ENCODE measurements at regions not wholly inside any gene's neighbourhood (a gene's known extent, or its start where the extent isn't known, plus 50 kb on each side); places are given as distances from the start of the nearest gene placed in this dataset.

DNA sequence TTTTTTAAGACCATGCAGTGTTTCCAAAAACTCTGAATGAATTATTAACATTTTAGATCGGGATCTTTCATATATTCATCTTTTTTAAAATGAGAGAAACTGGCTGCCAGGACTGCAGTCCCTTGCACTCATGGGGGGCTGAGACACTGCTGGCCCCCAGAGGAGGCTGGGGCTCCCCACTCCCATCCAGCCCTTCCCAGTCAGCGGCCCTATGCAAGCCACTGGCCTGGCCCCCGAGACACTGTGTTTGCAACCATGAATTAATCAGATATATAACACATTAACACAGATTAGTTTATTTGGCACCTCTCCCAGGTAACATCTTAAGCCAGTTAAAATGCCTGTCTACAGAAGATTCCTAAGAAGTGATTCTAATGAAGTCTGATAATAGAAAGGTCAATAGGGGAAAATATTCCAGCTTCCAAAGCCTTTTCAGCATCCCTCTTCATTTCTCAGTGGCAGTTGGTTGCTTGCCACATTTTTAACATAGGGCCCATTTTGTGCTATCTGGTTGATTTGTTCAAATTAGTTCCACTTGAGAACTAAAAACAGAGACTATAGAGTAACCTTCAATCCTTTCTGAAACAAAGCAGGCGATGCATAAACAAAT is 184.4 kb upstream of the FBXL4 start:
- TF ChIP-seq, protein P1, sequence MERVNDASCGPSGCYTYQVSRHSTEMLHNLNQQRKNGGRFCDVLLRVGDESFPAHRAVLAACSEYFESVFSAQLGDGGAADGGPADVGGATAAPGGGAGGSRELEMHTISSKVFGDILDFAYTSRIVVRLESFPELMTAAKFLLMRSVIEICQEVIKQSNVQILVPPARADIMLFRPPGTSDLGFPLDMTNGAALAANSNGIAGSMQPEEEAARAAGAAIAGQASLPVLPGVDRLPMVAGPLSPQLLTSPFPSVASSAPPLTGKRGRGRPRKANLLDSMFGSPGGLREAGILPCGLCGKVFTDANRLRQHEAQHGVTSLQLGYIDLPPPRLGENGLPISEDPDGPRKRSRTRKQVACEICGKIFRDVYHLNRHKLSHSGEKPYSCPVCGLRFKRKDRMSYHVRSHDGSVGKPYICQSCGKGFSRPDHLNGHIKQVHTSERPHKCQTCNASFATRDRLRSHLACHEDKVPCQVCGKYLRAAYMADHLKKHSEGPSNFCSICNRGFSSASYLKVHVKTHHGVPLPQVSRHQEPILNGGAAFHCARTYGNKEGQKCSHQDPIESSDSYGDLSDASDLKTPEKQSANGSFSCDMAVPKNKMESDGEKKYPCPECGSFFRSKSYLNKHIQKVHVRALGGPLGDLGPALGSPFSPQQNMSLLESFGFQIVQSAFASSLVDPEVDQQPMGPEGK (CRISPR knock-in tag; IDR thresholded peaks at IDR 0.05; ENCODE audit: borderline replicate concordance), result no peak
- no peak for TF ChIP-seq ZC3H10 (CRISPR knock-in tag; IDR thresholded peaks at IDR 0.05)
- TF ChIP-seq TCF4 (CRISPR knock-in tag; IDR thresholded peaks at IDR 0.05; ENCODE audit: borderline replicate concordance), result no peak
- no peak for TF ChIP-seq BACH2 (CRISPR knock-in tag; IDR thresholded peaks at IDR 0.05; ENCODE audit: borderline replicate concordance)
- TF ChIP-seq, protein P2, sequence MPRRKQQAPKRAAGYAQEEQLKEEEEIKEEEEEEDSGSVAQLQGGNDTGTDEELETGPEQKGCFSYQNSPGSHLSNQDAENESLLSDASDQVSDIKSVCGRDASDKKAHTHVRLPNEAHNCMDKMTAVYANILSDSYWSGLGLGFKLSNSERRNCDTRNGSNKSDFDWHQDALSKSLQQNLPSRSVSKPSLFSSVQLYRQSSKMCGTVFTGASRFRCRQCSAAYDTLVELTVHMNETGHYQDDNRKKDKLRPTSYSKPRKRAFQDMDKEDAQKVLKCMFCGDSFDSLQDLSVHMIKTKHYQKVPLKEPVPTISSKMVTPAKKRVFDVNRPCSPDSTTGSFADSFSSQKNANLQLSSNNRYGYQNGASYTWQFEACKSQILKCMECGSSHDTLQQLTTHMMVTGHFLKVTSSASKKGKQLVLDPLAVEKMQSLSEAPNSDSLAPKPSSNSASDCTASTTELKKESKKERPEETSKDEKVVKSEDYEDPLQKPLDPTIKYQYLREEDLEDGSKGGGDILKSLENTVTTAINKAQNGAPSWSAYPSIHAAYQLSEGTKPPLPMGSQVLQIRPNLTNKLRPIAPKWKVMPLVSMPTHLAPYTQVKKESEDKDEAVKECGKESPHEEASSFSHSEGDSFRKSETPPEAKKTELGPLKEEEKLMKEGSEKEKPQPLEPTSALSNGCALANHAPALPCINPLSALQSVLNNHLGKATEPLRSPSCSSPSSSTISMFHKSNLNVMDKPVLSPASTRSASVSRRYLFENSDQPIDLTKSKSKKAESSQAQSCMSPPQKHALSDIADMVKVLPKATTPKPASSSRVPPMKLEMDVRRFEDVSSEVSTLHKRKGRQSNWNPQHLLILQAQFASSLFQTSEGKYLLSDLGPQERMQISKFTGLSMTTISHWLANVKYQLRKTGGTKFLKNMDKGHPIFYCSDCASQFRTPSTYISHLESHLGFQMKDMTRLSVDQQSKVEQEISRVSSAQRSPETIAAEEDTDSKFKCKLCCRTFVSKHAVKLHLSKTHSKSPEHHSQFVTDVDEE (CRISPR knock-in tag; IDR thresholded peaks at IDR 0.05), result no peak
- TF ChIP-seq TOX (CRISPR knock-in tag; IDR thresholded peaks at IDR 0.05; ENCODE audit: borderline replicate concordance), result no peak
- TF ChIP-seq PPARA (CRISPR knock-in tag; IDR thresholded peaks at IDR 0.05; ENCODE audit: borderline replicate concordance), result no peak
- TF ChIP-seq SNAI2 (CRISPR knock-in tag; IDR thresholded peaks at IDR 0.05), result no peak
- no peak for TF ChIP-seq RARB (CRISPR knock-in tag; IDR thresholded peaks at IDR 0.05)
- TF ChIP-seq CSDC2 (CRISPR knock-in tag; IDR thresholded peaks at IDR 0.05), result no peak
- no peak for TF ChIP-seq ARNTL (CRISPR knock-in tag; IDR thresholded peaks at IDR 0.05; ENCODE audit: borderline replicate concordance, low read depth)
- TF ChIP-seq ZNF8 (CRISPR knock-in tag; IDR thresholded peaks at IDR 0.05), result no peak
- TF ChIP-seq, protein P3, sequence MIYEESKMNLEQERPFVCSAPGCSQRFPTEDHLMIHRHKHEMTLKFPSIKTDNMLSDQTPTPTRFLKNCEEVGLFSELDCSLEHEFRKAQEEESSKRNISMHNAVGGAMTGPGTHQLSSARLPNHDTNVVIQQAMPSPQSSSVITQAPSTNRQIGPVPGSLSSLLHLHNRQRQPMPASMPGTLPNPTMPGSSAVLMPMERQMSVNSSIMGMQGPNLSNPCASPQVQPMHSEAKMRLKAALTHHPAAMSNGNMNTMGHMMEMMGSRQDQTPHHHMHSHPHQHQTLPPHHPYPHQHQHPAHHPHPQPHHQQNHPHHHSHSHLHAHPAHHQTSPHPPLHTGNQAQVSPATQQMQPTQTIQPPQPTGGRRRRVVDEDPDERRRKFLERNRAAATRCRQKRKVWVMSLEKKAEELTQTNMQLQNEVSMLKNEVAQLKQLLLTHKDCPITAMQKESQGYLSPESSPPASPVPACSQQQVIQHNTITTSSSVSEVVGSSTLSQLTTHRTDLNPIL (CRISPR knock-in tag; IDR thresholded peaks at IDR 0.05; ENCODE audit: low read depth), result no peak
- no peak for TF ChIP-seq OSR1 (CRISPR knock-in tag; IDR thresholded peaks at IDR 0.05)
- TF ChIP-seq GLIS3 (CRISPR knock-in tag; IDR thresholded peaks at IDR 0.05), result no peak
- TF ChIP-seq ISL1 (CRISPR knock-in tag; IDR thresholded peaks at IDR 0.05), result no peak
- TF ChIP-seq, protein P4, sequence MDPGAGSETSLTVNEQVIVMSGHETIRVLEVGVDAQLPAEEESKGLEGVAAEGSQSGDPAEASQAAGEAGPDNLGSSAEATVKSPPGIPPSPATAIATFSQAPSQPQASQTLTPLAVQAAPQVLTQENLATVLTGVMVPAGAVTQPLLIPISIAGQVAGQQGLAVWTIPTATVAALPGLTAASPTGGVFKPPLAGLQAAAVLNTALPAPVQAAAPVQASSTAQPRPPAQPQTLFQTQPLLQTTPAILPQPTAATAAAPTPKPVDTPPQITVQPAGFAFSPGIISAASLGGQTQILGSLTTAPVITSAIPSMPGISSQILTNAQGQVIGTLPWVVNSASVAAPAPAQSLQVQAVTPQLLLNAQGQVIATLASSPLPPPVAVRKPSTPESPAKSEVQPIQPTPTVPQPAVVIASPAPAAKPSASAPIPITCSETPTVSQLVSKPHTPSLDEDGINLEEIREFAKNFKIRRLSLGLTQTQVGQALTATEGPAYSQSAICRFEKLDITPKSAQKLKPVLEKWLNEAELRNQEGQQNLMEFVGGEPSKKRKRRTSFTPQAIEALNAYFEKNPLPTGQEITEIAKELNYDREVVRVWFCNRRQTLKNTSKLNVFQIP (CRISPR knock-in tag; IDR thresholded peaks at IDR 0.05; ENCODE audit: borderline replicate concordance, low read depth), result no peak
- no peak for TF ChIP-seq ZNF70 (CRISPR knock-in tag; IDR thresholded peaks at IDR 0.05)
- ATAC-seq, result no peak

DNA sequence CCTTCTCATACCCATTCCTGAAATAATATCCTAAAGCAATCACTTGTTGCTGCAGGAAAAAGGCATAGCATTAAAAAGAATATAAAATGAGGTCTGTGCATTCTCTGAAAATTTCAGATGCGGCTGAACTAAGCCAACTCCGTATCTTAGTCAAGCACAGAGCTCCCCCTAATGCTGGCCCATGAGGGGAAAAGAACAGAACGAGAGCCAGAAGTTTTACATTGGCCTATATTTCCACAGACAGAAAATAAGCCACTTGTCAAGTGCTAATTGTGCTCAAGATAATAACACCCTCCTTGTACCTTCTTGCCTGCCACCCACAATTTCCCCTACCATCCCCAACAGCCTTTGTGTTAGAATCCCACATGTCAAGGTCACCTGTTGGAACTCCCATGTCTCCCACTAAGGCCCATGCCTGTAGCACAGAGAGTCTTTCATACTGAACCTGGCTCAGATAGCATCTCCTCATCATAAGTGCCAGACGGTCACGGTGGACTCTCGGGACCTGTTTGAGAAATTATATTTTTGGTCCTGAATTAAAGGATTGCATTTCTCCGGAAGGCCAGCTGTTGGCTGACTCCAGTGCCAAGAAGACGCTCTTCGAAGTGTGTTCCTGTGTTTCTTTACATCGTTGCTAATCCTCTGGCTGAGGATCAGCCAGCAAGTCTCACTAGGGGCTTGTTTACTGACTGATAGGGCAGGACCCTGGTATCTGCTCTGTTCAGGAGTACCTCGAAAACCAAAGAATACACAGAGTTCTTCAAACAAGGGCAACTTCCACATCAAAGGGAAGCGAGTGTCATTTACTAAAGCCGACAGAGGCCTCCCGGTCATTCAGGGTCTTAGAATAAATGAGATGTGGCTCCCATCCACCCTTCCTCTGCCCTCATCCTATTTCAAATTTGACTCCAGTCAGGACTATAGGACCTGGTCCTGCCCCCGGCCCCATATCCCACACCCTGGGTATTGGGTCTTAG is 183.4 kb upstream of the FBXL4 start:
- TF ChIP-seq, protein P5, sequence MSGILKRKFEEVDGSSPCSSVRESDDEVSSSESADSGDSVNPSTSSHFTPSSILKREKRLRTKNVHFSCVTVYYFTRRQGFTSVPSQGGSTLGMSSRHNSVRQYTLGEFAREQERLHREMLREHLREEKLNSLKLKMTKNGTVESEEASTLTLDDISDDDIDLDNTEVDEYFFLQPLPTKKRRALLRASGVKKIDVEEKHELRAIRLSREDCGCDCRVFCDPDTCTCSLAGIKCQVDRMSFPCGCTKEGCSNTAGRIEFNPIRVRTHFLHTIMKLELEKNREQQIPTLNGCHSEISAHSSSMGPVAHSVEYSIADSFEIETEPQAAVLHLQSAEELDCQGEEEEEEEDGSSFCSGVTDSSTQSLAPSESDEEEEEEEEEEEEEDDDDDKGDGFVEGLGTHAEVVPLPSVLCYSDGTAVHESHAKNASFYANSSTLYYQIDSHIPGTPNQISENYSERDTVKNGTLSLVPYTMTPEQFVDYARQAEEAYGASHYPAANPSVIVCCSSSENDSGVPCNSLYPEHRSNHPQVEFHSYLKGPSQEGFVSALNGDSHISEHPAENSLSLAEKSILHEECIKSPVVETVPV (CRISPR knock-in tag; IDR thresholded peaks at IDR 0.05), result no peak
- TF ChIP-seq RARB (CRISPR knock-in tag; IDR thresholded peaks at IDR 0.05), result no peak
- no peak for TF ChIP-seq CSDC2 (CRISPR knock-in tag; IDR thresholded peaks at IDR 0.05)
- TF ChIP-seq GLIS3 (CRISPR knock-in tag; IDR thresholded peaks at IDR 0.05), result no peak
- TF ChIP-seq, protein P1 (CRISPR knock-in tag; IDR thresholded peaks at IDR 0.05; ENCODE audit: borderline replicate concordance), result no peak
- no peak for TF ChIP-seq ZNF565 (CRISPR knock-in tag; conservative IDR thresholded peaks at IDR 0.05; ENCODE audit: low read depth)
- TF ChIP-seq, protein P3 (CRISPR knock-in tag; IDR thresholded peaks at IDR 0.05; ENCODE audit: low read depth), result no peak
- no peak for TF ChIP-seq OSR1 (CRISPR knock-in tag; IDR thresholded peaks at IDR 0.05)
- no peak for TF ChIP-seq TOX (CRISPR knock-in tag; IDR thresholded peaks at IDR 0.05; ENCODE audit: borderline replicate concordance)
- no peak for TF ChIP-seq ISL1 (CRISPR knock-in tag; IDR thresholded peaks at IDR 0.05)
- no peak for TF ChIP-seq ZNF8 (CRISPR knock-in tag; IDR thresholded peaks at IDR 0.05)
- TF ChIP-seq TCF4 (CRISPR knock-in tag; IDR thresholded peaks at IDR 0.05; ENCODE audit: borderline replicate concordance), result no peak
- no peak for TF ChIP-seq BACH2 (CRISPR knock-in tag; IDR thresholded peaks at IDR 0.05; ENCODE audit: borderline replicate concordance)
- TF ChIP-seq ZFP3 (CRISPR knock-in tag; IDR thresholded peaks at IDR 0.05), result no peak
- TF ChIP-seq ZNF70 (CRISPR knock-in tag; IDR thresholded peaks at IDR 0.05), result no peak
- TF ChIP-seq SNAI2 (CRISPR knock-in tag; IDR thresholded peaks at IDR 0.05), result no peak
- no peak for TF ChIP-seq ZC3H10 (CRISPR knock-in tag; IDR thresholded peaks at IDR 0.05)
- no peak; the same call in 2 of the 3 replicates for ATAC-seq

Measured in SK-N-SH treated with all-trans-retinoic acid at 6 μM for 48 hours (cell line).